Sigmoid colon (tissue), 4 donors: ENCODE measurements at regions not wholly inside any gene's neighbourhood (a gene's known extent, or its start where the extent isn't known, plus 50 kb on each side); places are given as distances from the start of the nearest gene placed in this dataset.

ENCODE experiments used
- CTCF ChIP-seq, 4 experiments: fragments of 450-650 bp in 3 of 4; fragments of 200-600 bp in 1 of 4; IDR thresholded peaks; one replicate each; pipeline ENCODE4 v1.5.1; 2016 to 2019; ENCODE audit warnings: antibody characterized with exemption in 4 of 4, mild to moderate bottlenecking in 3 of 4, moderate library complexity in 2 of 4
- EP300 ChIP-seq, 4 donors: sonication (generic); formaldehyde crosslinking; IDR thresholded peaks; one replicate each; pipeline ENCODE4 v1.6.1; 2017; ENCODE audit warnings: antibody characterized with exemption in 4 of 4
- POLR2A ChIP-seq, 2 donors: fragments of 450-650 bp; IDR thresholded peaks; one replicate each; pipeline ENCODE4 v1.6.1; 2016; ENCODE audit warnings: antibody characterized with exemption in 2 of 2, mild to moderate bottlenecking in 2 of 2, moderate library complexity in 2 of 2

GRCh38 chr5:60520451-60521227 lies 179.3 kb downstream of the DEPDC1B start:
- TF ChIP-seq CTCF (IDR thresholded peaks at IDR 0.05) = no peak
- no peak for TF ChIP-seq POLR2A (IDR thresholded peaks at IDR 0.05)
- TF ChIP-seq EP300 (IDR thresholded peaks at IDR 0.05) = no peak
